ENCODE measurements at regions not wholly inside any gene's neighbourhood (a gene's known extent, or its start where the extent isn't known, plus 50 kb on each side); places are given as distances from the start of the nearest gene placed in this dataset.

- TF ChIP-seq POLR2A (IDR thresholded peaks at IDR 0.05; ENCODE audit: low read length) (no peak), GATA1 (IDR thresholded peaks at IDR 0.05; ENCODE audit: low read depth, low read length) (no peak)
Observed at GRCh38 chr6:80623066-80623815, 516.8 kb downstream of the BCKDHB start.

All from erythroblast (primary cell).